GM23248 (cell line): ENCODE measurements at regions not wholly inside any gene's neighbourhood (a gene's known extent, or its start where the extent isn't known, plus 50 kb on each side); places are given as distances from the start of the nearest gene placed in this dataset.
"Not testable (repeated sequence)": the region's sequence is repeated elsewhere in the genome, so short reads cannot be mapped to it uniquely, and the experiment has no call there.

ENCODE experiments used
- EZH2 ChIP-seq: fragments of 200-600 bp; sonication (generic); IDR thresholded peaks from 2 replicates; pipeline ENCODE4 v1.6.1; 2018; ENCODE audit warnings: antibody characterized with exemption, mild to moderate bottlenecking; ENCODE audit not compliant: insufficient read depth, poor library complexity, severe bottlenecking
- EZH2phosphoT487 ChIP-seq: fragments of 200-600 bp; sonication (generic); IDR thresholded peaks from 2 replicates; pipeline ENCODE4 v1.6.1; 2018; ENCODE audit warnings: antibody characterized with exemption, moderate library complexity, mild to moderate bottlenecking, low read depth; ENCODE audit not compliant: insufficient read depth

DNA sequence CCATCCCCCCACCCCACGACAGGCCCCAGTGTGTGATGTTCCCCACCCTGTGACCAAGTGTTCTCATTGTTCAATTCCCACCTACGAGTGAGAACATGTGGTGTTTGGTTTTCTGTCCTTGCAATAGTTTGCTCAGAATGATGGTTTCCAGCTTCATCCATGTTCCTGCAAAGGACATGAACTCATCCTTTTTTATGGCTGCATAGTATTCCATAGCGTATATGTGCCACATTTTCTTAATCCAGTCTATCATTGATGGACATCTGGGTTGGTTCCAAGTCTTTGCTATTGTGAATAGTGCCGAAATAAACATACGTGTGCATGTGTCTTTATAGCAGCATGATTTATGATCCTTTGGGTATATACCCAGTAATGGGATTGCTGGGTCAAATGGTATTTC is 132.5 kb downstream of the EBLN2 start:
- not testable (repeated sequence) for TF ChIP-seq EZH2, EZH2phosphoT487
